Lower leg skin (tissue), 3 donors: ENCODE measurements at regions not wholly inside any gene's neighbourhood (a gene's known extent, or its start where the extent isn't known, plus 50 kb on each side); places are given as distances from the start of the nearest gene placed in this dataset.

Source experiments
- POLR2A ChIP-seq, 2 donors: fragments of 450-650 bp; IDR thresholded peaks; one replicate each; pipeline ENCODE4 v1.6.1; 2016 to 2017; ENCODE audit warnings: antibody characterized with exemption in 2 of 2, mild to moderate bottlenecking in 1 of 2, moderate library complexity in 1 of 2
- TF ChIP-seq, protein P1 (sequence below), 3 donors: fragments of 450-650 bp; IDR thresholded peaks; one replicate each; pipeline ENCODE4 v1.5.1; 2016; ENCODE audit warnings: antibody characterized with exemption in 3 of 3, mild to moderate bottlenecking in 3 of 3, moderate library complexity in 2 of 3

DNA sequence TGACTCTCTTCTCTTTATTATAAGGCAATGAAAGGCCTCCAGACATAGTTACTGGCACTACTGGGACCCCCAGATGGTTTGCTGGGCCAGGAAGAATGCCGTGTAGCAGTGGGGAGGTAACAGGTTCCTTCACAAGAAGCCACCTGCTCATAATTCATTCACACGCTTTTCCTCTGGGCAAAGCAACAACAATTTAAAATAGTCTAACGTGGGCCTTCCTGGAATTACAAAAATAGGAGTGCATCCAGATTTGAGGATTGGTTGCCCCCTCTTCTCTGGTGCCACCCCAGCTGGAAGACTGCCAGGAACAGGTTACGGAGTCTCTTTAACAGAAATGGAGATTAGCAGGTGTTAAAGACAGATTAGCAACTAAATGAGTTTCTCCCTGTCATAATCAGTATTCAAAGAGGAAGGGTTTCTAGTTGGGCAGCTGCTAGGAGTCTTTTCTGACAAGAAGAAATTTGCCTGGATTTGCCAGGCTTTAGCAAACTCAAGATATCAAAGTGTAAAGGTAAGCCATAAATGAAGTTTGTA is 409.6 kb downstream of the NPIPA8 start:
- TF ChIP-seq POLR2A (IDR thresholded peaks at IDR 0.05), result no peak
- TF ChIP-seq, protein P1, sequence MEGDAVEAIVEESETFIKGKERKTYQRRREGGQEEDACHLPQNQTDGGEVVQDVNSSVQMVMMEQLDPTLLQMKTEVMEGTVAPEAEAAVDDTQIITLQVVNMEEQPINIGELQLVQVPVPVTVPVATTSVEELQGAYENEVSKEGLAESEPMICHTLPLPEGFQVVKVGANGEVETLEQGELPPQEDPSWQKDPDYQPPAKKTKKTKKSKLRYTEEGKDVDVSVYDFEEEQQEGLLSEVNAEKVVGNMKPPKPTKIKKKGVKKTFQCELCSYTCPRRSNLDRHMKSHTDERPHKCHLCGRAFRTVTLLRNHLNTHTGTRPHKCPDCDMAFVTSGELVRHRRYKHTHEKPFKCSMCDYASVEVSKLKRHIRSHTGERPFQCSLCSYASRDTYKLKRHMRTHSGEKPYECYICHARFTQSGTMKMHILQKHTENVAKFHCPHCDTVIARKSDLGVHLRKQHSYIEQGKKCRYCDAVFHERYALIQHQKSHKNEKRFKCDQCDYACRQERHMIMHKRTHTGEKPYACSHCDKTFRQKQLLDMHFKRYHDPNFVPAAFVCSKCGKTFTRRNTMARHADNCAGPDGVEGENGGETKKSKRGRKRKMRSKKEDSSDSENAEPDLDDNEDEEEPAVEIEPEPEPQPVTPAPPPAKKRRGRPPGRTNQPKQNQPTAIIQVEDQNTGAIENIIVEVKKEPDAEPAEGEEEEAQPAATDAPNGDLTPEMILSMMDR (IDR thresholded peaks at IDR 0.05), result no peak
